Stimulated activated naive CD8-positive, alpha-beta T cell treated with anti-CD3 and anti-CD28 coated beads, Interleukin-15, amount 100 ng/mL, for 72 hours (primary cell): ENCODE measurements at regions not wholly inside any gene's neighbourhood (a gene's known extent, or its start where the extent isn't known, plus 50 kb on each side); places are given as distances from the start of the nearest gene placed in this dataset.
"Not testable (repeated sequence)": the region's sequence is repeated elsewhere in the genome, so short reads cannot be mapped to it uniquely, and the experiment has no call there.

Experiments
- ATAC-seq: fragments of 150-1000 bp; cut with Tn5 transposase; 2 replicates; pipeline ENCODE4 v1.10.0; 2021; ENCODE audit warnings: mild to moderate bottlenecking, moderate library complexity
- DNase-seq, 2 donors: peaks; one replicate each; pipeline ENCODE4 v3.0.0; 2021 to 2022
- H3K27ac Mint-ChIP-seq, 2 donors: one replicate each; pipeline ENCODE4 v1.8.0; 2022; ENCODE audit warnings: mild to moderate bottlenecking in 2 of 2, mixed read lengths in 2 of 2, moderate library complexity in 2 of 2
- H3K27me3 Mint-ChIP-seq: one replicate; pipeline ENCODE4 v1.8.0; 2022; ENCODE audit warnings: mixed read lengths
- H3K4me1 Mint-ChIP-seq: one replicate; pipeline ENCODE4 v1.8.0; 2022; ENCODE audit warnings: mild to moderate bottlenecking, mixed read lengths
- H3K4me3 Mint-ChIP-seq, 2 donors: one replicate each; pipeline ENCODE4 v1.8.0; 2022; ENCODE audit warnings: mild to moderate bottlenecking in 2 of 2, mixed read lengths in 2 of 2, moderate library complexity in 1 of 2
- H3K9me3 Mint-ChIP-seq, 2 donors: one replicate each; pipeline ENCODE4 v1.8.0; 2022; ENCODE audit warnings: mixed read lengths in 2 of 2

DNA sequence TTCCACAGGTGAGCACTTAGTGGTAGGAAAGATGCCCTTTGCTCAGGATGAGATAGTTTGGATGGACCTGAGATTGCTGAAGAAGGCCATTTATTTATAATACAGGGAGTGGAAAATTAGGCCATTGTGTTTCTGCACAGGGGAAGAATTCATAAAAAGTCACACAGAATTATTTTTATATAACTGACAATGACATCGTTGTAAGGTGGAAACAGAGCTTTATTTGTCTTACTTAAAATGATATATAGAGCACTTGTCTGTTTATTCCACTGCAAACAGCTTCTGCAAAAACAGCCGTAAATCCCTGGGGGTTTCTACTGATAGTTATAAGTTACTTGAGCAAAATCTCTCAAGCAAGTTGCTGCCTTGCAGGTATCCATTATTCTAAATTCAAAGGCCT, 158.1 kb upstream of the ZNF521 start:
- Mint-ChIP-seq H3K9me3 (peaks cover 5 to 10% of the 10 kb centered on the region in 2 donors), H3K4me3 (no peak overlapping the region), H3K27me3 (peaks cover 12% of the 10 kb centered on the region), H3K27ac (no peak overlapping the region), H3K4me1 (no peaks in the 10 kb centered on the region)
- ATAC-seq (no peak), DNase-seq (no peak)

DNA sequence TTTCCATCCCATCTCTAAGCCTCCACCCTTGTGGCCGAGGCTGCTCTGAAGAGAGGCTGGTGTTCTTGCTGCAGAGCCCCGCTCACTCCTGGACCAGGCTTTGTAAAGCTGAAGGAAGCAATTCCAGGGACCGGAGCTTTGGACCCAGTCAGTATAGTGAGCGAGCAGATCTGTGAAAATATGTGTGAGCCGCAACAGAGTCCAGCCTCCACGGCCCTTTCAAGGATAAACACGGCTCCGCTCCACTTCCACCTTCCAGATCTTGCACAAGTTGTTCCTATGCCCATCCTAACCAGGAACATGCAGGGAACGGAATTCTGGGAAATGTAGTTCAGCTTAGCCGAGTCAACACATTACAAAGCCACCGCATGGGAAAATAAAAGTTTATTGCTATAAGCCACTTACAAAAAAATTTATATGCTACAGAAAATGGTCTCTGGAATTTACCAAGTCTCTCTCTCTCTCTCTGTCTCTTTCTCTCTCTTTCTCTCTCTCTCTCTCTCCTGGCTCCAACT, 151.7 kb upstream of the ZNF521 start:
- Mint-ChIP-seq H3K4me1 (no peaks in the 10 kb centered on the region), H3K9me3 (peaks cover 0 to 5% of the 10 kb centered on the region in 2 donors), H3K27me3 (peaks cover 26% of the 10 kb centered on the region), H3K4me3 (no peak overlapping the region), H3K27ac (no peak overlapping the region)
- no peak for ATAC-seq
- no peak for DNase-seq

DNA sequence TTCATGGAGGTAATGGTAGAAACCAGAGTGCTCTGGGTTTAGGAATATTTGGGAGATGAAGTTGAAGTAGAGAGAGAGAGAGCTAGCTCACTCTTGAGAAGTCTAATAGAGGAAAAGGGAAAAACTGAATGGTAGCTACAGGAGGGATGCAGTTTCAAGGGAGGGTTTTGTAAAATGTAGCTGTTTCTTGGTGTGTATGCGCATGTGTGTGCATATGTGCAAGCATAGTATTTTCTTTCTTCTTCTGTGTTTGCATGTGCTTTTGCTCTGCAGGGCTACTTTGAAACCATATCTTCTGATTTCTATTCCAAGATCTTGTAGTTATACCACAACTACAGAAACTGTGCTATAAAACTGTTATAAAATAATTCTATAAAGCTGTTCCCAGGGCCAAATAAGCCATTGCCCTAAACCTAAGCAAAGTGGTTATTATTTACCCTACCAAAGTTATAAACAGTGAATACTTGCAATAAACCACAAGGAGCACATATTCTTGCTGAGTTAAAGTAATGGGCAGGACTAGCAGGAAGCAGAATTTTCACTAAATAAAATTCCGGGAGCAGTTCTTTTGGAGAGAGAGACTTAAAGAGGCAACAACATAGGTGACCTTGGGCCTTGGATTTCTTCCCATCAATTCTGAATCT, 145.3 kb upstream of the ZNF521 start:
- Mint-ChIP-seq H3K27me3 (peaks cover 6% of the 10 kb centered on the region), H3K9me3 (peaks cover 5 to 12% of the 10 kb centered on the region in 2 donors), H3K27ac (no peak overlapping the region), H3K4me3 (no peak overlapping the region), H3K4me1 (no peaks in the 10 kb centered on the region)
- no peak for ATAC-seq
- DNase-seq = no peak

DNA sequence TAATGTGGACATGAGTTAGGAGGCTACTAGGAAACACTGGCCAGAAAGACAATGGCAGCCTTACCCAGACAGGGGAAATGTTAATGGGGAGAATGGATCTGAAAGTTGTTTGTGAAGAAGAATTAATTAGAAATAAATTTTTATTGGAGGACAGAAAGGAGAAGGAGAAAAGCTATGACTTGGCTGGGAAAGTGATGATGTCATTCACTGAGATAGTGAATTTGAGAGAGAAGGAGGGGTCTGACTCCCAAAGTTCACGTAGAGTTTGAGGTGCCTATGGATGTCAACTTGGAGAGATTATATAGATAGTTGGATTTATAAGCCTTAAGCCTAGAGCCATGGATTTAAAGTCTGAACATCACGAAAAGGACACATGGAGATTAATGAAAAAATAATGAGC, 144.6 kb upstream of the ZNF521 start:
- no peak overlapping the region for H3K27ac Mint-ChIP-seq
- H3K27me3 Mint-ChIP-seq = peaks cover 6% of the 10 kb centered on the region
- no peaks in the 10 kb centered on the region for H3K4me1 Mint-ChIP-seq
- H3K9me3 Mint-ChIP-seq = peaks cover 5 to 12% of the 10 kb centered on the region in 2 donors
- DNase-seq (no peak), ATAC-seq (no peak)
- H3K4me3 Mint-ChIP-seq = no peak overlapping the region

DNA sequence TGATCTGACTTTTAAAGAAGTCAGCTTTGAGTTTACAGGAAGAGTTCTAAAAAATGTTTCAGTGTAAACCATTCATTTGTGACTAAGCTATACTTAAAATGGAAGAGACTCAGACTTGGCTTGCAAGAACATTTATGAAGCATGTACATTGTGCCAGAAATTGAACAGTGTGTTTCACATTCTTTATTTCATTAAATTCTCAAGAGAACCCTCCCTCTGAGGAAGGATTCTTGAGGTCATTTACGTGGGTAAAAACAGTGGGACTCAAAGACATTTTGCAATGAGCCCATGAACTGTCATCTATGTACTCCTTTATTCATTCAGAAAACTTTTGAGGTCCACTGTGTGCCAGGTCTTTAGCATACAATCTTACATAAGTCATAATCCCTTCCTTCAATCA, 143.6 kb upstream of the ZNF521 start:
- Mint-ChIP-seq H3K4me3 (no peak overlapping the region), H3K9me3 (peaks cover 5 to 12% of the 10 kb centered on the region in 2 donors), H3K27ac (no peak overlapping the region), H3K4me1 (no peaks in the 10 kb centered on the region), H3K27me3 (peaks cover 6% of the 10 kb centered on the region)
- no peak for DNase-seq
- no peak for ATAC-seq

DNA sequence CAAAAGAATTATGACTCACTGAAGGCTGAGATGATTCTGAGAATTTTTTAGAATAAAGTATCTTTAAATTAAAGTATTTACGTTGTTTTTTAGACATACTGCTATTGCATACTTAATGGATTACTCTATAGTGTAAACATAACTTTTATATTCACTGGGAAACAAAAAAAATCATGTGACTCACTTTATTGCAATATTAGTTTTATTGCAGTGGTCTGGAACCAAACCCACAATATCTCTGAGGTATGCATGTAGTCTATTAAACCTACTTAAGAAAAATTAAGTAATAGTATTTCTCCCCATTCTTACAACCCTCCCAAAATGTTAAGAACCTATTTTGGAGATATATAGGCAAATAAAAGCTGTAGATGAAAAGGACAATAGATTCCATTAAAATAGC, 142.9 kb upstream of the ZNF521 start:
- peaks cover 5 to 12% of the 10 kb centered on the region in 2 donors for H3K9me3 Mint-ChIP-seq
- ATAC-seq = no peak
- DNase-seq = no peak
- H3K4me1 Mint-ChIP-seq = no peaks in the 10 kb centered on the region
- H3K4me3 Mint-ChIP-seq = no peak overlapping the region
- no peak overlapping the region for H3K27ac Mint-ChIP-seq
- H3K27me3 Mint-ChIP-seq = peaks cover 6% of the 10 kb centered on the region

DNA sequence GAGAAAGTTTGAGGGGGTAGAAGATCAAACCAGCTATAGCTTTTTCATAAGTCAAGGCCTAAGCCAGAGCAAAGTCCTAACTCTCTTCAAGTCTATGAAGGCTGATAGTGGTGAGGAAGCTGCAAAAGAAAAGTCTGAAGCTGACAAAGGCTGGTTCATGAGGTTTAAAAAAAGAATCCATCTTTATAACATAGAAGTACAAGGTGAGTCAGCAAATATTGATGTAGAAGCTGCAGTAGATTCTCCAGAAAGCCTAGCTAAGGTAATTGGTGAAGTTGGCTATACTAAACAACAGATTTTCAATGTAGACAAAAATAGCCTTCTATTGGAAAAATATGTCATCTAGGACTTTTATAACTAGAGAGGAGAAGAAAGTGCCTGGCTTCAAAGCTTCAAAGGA, 141.4 kb upstream of the ZNF521 start:
- H3K4me3 Mint-ChIP-seq = no peak overlapping the region
- no peaks in the 10 kb centered on the region for H3K4me1 Mint-ChIP-seq
- no peak for DNase-seq
- peaks cover 6% of the 10 kb centered on the region for H3K27me3 Mint-ChIP-seq
- peaks cover 5 to 12% of the 10 kb centered on the region in 2 donors for H3K9me3 Mint-ChIP-seq
- ATAC-seq = no peak
- no peak overlapping the region for H3K27ac Mint-ChIP-seq

DNA sequence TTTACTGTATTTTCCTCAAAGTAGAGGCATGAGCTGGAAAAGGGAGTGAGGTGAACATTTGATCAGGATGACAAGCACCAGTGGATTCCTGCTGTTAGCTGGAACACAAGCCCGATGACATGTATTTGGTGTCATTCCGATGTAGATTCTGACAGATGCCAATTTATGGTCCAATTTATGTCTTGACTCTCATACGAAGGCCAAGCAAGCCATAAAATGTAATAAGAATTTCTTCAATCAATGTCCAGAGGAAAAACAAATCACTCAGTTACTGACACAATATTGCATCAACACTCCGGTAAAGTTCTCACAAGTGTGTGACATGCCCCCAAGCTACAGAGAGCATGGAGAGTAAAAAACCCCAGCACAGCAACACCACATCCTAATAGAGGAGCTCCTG, 138.3 kb upstream of the ZNF521 start:
- Mint-ChIP-seq H3K9me3 (peaks cover 5 to 12% of the 10 kb centered on the region in 2 donors), H3K4me3 (no peak overlapping the region), H3K27ac (no peak overlapping the region), H3K4me1 (no peaks in the 10 kb centered on the region), H3K27me3 (no peaks in the 10 kb centered on the region)
- no peak for DNase-seq
- ATAC-seq = no peak

DNA sequence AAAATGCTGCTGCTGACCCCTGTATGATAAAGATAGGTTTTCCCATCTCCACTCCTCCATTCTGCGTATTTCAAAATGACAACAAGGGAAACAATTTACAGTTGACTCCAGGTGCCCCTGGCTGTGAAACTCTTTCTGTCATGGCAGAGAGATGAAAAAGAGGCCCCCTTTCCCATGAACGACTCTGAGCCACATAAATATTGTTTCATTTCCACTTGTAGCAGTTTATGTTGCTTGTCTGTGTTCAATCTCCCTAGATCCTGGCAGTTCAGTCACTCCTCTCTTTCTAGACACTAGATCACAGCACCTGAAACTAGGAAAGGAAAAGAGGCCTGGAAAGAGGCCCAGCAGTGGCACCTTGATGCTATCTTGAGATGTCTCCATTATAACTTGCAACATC, 121.0 kb upstream of the ZNF521 start:
- DNase-seq = no peak
- H3K4me1 Mint-ChIP-seq = no peaks in the 10 kb centered on the region
- peaks cover 1% of the 10 kb centered on the region for H3K27me3 Mint-ChIP-seq
- H3K27ac Mint-ChIP-seq = no peak overlapping the region
- H3K4me3 Mint-ChIP-seq = no peak overlapping the region
- no peak for ATAC-seq
- H3K9me3 Mint-ChIP-seq = peaks cover 10 to 20% of the 10 kb centered on the region in 2 donors

DNA sequence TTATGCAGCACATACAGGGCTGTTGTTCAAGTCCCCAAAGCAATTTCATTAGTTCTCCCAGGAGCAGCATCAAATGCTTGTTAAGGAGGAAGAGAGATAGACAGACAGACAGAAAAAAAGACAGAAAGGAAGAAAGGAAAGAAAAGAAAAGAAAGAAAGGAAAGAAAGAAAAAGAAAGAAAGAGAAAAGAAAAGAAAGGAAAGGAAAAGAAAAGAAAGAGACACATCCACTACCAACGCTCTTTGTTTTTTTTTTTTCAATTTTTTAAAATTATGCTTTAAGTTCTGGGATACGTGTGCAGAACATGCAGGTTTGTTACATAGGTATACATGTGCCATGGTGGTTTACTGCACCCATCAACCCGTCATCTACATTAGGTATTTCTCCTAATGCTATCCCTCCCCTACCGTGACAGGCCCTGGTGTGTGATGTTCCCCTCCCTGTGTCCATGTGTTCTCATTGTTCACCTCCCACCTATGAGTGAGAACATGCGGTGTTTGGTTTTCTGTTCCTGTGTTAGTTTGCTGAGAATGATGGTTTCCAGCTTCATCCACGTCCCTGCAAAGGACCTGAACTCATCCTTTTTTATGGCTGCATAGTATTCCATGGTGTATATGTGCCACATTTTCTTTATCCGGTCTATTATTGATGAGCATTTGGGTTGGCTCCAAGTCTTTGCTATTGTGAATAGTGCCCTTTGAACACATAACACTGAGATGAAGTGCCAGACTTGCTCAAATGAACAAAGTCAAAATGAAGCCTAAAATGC, 119.0 kb upstream of the ZNF521 start:
- H3K27me3 Mint-ChIP-seq, H3K27ac Mint-ChIP-seq, H3K4me3 Mint-ChIP-seq, H3K9me3 Mint-ChIP-seq, ATAC-seq, H3K4me1 Mint-ChIP-seq, DNase-seq: not testable (repeated sequence)

DNA sequence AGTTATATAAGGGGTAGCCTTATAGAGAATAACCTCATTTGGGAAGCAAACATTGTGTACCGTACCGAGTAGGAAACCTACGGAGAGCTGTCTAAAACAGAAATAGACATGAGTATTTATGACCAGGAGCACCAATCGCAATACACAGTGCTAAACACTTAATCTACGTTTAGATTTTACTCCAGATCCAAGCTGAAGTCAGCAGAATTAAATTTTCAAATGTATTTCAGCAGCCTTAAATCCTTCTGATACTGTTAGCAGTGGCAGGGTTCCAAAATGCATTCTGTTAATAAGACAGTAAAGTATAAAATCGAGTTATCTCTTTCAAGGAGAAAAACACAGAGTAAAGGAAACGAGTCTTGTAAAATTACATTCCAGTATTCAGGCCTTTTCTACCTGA, 118.1 kb upstream of the ZNF521 start:
- H3K4me3 Mint-ChIP-seq = no peak overlapping the region
- H3K27me3 Mint-ChIP-seq = no peaks in the 10 kb centered on the region
- no peak overlapping the region for H3K27ac Mint-ChIP-seq
- H3K9me3 Mint-ChIP-seq = peaks cover 0 to 4% of the 10 kb centered on the region in 2 donors
- H3K4me1 Mint-ChIP-seq = no peaks in the 10 kb centered on the region
- ATAC-seq (no peak), DNase-seq (no peak)

DNA sequence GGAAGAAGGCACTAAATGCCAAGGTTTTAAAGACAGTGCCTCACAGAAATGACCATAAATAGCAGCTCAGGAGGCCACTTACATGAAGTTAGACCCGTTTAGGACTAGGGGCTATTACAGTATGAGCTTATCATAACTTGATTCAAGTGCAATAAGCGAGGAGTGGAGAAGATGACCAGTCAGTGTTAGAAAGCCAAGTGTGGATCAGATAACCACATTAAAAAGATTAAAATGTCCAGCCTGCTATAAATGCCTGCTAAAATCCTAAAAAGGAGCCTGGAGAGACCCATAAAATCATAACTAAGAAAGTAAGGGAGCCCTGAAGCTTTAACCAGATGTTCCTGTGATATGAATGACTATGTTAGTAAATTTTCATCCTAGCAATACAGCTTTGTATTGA, 117.5 kb upstream of the ZNF521 start:
- Mint-ChIP-seq H3K27ac (no peak overlapping the region), H3K4me3 (no peak overlapping the region), H3K27me3 (peaks cover 5% of the 10 kb centered on the region), H3K4me1 (no peaks in the 10 kb centered on the region), H3K9me3 (peaks cover 0 to 4% of the 10 kb centered on the region in 2 donors)
- ATAC-seq = no peak
- no peak for DNase-seq

DNA sequence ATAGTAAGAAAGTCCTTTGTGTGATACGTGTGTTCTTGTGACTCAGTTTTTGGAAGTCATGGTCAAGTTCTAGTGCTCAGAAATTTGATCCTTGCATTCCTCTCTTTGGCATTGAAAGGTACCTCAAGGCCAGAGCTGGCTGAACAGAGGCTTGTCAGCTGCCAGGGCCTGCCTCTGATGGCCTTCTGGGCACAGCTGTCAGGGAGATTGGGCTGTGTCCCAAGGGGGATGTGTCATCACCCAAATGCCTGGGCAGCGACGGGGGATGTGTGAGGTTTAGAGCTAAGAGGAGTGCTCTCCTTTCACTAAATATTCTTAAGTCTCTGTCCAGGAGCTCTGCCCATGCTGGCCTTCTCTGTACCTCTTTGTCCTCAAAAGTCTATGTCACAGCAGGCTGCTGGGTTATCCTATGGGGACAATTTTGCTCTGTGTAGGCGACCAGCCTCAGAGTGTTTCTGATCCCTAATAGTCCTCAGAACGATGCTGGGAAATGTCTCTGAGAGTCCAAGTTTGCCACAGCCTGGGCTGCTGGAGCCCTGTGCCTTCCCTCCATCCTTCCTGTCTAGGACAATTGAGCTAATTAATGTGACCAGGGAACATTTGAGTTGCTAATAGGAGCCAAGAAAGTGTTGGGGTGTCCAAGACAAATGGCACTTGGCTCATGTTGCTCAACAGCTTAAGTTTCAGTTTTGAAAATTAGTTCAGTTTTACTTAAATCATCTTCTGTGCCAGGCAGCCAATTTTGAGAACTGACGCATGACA, 115.4 kb upstream of the ZNF521 start:
- peaks cover 13% of the 10 kb centered on the region for H3K27me3 Mint-ChIP-seq
- peaks cover 0 to 4% of the 10 kb centered on the region in 2 donors for H3K9me3 Mint-ChIP-seq
- ATAC-seq (no peak), DNase-seq (no peak)
- no peak overlapping the region for H3K27ac Mint-ChIP-seq
- H3K4me1 Mint-ChIP-seq = no peaks in the 10 kb centered on the region
- no peak overlapping the region for H3K4me3 Mint-ChIP-seq

DNA sequence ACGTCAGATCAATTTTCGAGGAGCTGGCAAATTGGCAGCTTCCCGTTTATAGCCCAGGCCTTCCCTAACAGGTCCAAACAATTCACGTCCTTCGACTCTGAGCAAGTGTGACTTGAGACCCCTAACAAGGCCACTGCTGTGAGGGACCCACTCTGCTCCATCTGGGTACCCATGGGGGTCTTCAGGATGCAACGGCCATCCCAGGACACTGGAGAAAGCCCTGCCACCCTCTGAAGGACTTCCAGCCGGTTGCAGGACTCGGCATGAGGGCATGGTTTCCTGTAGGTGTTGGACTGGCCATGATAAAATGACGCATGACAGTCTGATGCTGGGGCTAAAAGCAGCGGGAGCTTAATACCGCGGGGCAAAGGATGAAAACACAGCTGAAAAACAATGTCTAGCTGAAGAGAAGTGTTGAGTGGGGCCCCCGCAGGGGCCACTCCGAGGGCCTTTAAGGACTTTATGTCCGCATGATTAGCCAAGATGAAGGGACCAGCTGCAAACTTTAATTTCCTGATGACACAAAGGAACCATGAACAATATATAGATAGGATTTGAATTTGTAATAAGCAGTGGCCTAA, 113.3 kb upstream of the ZNF521 start:
- H3K27me3 Mint-ChIP-seq = peaks cover 13% of the 10 kb centered on the region
- no peaks in the 10 kb centered on the region for H3K4me1 Mint-ChIP-seq
- no peak for ATAC-seq
- DNase-seq = no peak
- H3K9me3 Mint-ChIP-seq = no peaks in the 10 kb centered on the region
- H3K27ac Mint-ChIP-seq = no peak overlapping the region
- no peak overlapping the region for H3K4me3 Mint-ChIP-seq

DNA sequence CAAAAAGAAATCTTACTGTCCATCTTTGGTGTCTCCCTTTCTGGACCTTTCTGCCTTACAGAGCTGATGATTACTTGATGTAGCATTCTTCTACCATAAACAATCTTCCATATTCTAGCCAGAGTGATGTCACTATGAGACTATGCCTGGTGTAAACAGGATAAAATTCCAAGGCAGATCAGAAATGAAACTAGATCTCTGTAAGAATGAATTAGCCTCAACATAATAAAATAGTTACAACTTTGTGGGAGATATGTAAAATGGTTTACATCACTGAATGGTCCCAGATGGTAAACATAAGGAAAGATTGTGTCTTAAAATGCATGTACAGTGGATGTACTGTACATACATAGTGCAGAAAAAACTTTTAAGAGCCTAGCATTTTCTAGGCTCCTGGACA, 112.3 kb upstream of the ZNF521 start:
- Mint-ChIP-seq H3K27me3 (peaks cover 13% of the 10 kb centered on the region), H3K27ac (no peak overlapping the region), H3K4me1 (no peaks in the 10 kb centered on the region), H3K4me3 (no peak overlapping the region), H3K9me3 (no peaks in the 10 kb centered on the region)
- DNase-seq (no peak), ATAC-seq (no peak)

DNA sequence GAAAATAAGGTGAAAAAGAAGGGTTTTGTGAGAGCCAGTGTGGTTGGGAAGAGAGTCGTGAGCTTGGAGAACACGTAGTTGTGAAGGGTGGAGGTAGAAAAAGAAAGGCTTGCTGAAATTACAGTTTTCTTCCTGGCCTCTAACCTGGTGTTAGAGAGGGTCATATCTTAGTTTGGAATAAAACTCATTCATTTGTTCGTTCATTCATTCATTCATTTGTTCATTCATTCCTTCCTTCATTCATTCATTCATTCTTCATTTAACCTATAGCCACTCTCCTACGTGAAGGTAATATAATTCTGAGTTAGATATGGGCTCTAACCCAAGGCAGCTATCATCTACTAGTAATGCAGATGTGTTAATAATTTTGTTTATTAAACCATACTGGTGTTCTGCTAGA, 111.8 kb upstream of the ZNF521 start:
- Mint-ChIP-seq H3K4me1 (no peaks in the 10 kb centered on the region), H3K27me3 (peaks cover 13% of the 10 kb centered on the region), H3K27ac (no peak overlapping the region), H3K4me3 (no peak overlapping the region), H3K9me3 (no peaks in the 10 kb centered on the region)
- DNase-seq = no peak
- no peak for ATAC-seq
